ENCODE measurements at regions not wholly inside any gene's neighbourhood (a gene's known extent, or its start where the extent isn't known, plus 50 kb on each side); places are given as distances from the start of the nearest gene placed in this dataset.
"Not testable (repeated sequence)": the region's sequence is repeated elsewhere in the genome, so short reads cannot be mapped to it uniquely, and the experiment has no call there.

DNA sequence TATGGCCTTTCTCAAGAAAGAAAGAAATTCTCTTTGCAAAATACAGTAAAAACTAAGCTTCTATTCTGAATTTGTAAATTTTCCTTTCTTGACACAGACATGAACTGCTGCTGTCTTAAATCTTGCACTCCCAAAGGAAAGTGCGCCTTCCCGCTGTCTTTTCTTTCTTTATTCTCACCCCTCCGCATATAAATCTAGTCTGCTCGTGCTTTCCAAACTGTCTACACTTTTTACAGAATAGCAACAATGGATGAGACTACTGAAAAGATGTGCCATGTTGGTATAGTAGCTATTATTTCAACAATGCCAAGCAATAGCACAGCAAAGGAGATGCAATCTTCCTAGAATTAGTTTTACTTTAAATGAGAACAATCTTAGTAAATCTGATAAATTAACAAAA lies 328.8 kb upstream of the PDE3A start:
- H3K27ac Mint-ChIP-seq: no peak overlapping the region
- H3K4me1 Mint-ChIP-seq: no peaks in the 10 kb centered on the region
- ATAC-seq: no peak
- H3K4me3 Mint-ChIP-seq: no peak overlapping the region
- no peaks in the 10 kb centered on the region for H3K9me3 Mint-ChIP-seq
- no peaks in the 10 kb centered on the region for H3K36me3 Mint-ChIP-seq
- DNase-seq (ENCODE audit: low spot score in 2 of 2): no peak

DNA sequence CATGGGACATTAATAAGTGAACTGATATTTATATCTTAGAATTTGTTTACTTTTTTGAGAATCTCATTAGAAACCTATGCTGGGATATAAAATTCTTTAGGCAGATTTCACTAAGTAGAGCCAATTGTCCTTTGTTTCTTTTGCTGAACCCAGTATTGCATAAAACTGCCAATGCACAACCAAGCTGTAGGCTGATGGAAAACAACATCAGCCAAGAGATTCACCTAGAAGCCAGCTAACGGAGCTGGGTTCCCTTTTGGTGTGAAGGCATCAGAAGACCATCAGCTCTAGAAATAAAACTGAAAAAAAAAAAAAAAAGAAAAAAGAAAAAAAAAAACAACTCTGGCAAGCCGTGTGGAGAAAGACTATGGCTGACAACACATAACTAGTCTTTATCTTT lies 328.2 kb upstream of the PDE3A start:
- ATAC-seq (no peak), DNase-seq (ENCODE audit: low spot score in 2 of 2) (no peak)
- no peaks in the 10 kb centered on the region for H3K4me1 Mint-ChIP-seq
- H3K36me3 Mint-ChIP-seq: no peaks in the 10 kb centered on the region
- no peak overlapping the region for H3K4me3 Mint-ChIP-seq
- H3K9me3 Mint-ChIP-seq: no peaks in the 10 kb centered on the region
- H3K27ac Mint-ChIP-seq: no peak overlapping the region

DNA sequence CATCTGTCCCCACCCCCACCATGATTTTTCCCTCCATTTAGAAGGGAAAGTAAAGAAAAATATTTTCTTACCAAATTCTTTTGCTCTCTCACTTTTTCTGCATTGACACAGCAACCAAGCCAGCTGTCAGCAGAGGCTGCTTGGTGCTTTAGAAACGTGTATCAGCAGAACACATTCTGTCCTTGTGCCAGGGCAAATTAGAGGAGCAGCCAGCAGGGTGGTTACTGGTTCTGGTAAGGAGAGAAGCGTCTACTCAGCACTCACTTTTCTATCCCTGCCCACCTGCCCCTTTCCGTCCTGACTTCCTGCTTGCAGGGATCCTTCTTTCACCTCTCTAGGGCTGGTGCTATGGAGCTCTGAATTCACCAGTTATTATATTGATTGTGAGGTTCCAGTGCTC lies 327.5 kb upstream of the PDE3A start:
- Mint-ChIP-seq H3K9me3 (no peaks in the 10 kb centered on the region), H3K27ac (no peak overlapping the region), H3K36me3 (no peaks in the 10 kb centered on the region), H3K4me3 (no peak overlapping the region), H3K4me1 (no peaks in the 10 kb centered on the region)
- ATAC-seq (no peak), DNase-seq (ENCODE audit: low spot score in 2 of 2) (no peak)

DNA sequence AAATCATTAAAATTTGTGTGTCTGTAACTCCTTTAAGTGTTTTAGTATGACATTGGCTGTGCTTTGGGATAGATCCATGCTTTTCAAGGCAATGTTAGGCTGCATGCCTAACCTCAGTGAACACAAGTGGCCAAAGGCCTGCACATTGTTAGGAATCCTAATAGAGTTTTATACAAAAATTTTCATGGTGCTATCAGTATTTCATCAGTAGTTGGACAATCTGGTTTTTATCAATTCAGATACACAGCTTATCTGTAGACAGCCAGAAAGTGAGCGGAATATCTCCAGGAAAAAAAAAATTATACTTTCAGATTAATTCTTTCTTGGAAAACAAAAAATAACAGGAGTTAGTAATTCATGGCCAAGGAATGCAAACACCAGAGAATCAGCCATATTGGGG lies 324.0 kb upstream of the PDE3A start:
- Mint-ChIP-seq H3K4me1 (no peaks in the 10 kb centered on the region), H3K4me3 (no peak overlapping the region), H3K27ac (no peak overlapping the region), H3K9me3 (no peaks in the 10 kb centered on the region), H3K36me3 (no peaks in the 10 kb centered on the region)
- DNase-seq (ENCODE audit: low spot score in 2 of 2) (no peak), ATAC-seq (no peak)

DNA sequence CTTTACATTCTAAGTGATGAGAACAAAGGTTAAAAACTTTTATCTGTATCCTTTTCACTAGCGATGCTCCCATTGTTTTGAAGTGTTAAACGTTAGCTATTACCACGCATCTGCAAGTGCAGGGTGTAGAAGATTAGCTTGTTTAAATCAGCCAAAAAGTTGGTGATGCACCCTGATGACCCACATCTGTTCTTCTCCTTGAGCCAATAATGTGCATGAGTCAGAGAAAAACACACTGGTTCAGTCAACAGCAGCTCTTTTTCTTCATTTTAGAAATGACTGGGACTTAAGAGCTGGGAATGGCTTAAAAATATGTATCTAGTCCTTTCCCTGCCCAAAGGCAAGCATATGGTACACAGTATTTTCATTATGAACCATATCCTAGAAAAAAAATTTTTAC lies 323.5 kb upstream of the PDE3A start:
- Mint-ChIP-seq H3K4me3 (no peak overlapping the region), H3K4me1 (no peaks in the 10 kb centered on the region), H3K9me3 (no peaks in the 10 kb centered on the region), H3K36me3 (no peaks in the 10 kb centered on the region), H3K27ac (no peak overlapping the region)
- DNase-seq (ENCODE audit: low spot score in 2 of 2) (no peak), ATAC-seq (no peak)

DNA sequence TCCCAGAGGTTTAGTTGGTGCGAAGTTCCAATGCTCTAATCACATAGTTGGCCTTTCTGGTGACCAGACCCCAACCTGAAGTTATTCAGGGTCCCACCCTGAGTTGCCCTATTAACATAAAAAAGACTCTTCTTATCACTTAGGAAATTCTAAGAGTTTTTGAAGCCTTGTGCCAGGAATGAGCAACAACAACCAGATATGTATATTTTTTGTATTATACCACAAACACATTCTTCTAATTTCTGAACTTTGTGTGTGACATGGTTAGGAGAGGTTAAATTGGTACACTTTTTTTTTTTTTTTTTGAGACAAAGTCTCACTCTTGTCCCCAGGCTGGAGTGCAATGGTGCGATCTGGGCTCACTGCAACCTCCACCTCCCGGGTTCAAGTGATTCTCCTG lies 320.4 kb upstream of the PDE3A start:
- no peaks in the 10 kb centered on the region for H3K4me1 Mint-ChIP-seq
- DNase-seq (ENCODE audit: low spot score in 2 of 2) (no peak), ATAC-seq (no peak)
- no peak overlapping the region for H3K27ac Mint-ChIP-seq
- H3K9me3 Mint-ChIP-seq: no peaks in the 10 kb centered on the region
- no peak overlapping the region for H3K4me3 Mint-ChIP-seq
- H3K36me3 Mint-ChIP-seq: no peaks in the 10 kb centered on the region

DNA sequence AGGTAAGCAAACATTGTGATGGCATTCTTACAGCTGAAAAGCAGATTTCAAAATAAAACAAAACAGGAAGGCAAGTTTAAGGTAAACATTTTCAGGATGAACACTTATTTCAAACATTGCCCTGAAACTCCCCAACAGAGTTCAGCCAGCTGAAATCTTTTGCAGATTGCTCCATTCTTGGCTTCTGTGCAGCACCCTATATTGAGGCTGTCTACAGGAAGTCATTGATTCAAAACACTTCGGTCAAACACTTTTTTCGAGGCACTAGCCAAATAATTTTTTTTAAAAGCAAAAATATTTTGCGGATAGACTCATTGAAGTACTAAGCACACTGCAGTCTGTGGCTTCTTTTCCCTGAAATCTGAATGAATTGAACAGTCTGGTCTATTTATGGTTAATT lies 318.1 kb upstream of the PDE3A start:
- ATAC-seq (no peak), DNase-seq (ENCODE audit: low spot score in 2 of 2) (no peak)
- Mint-ChIP-seq H3K4me3 (no peak overlapping the region), H3K36me3 (no peaks in the 10 kb centered on the region), H3K4me1 (no peaks in the 10 kb centered on the region), H3K9me3 (no peaks in the 10 kb centered on the region), H3K27ac (no peak overlapping the region)

DNA sequence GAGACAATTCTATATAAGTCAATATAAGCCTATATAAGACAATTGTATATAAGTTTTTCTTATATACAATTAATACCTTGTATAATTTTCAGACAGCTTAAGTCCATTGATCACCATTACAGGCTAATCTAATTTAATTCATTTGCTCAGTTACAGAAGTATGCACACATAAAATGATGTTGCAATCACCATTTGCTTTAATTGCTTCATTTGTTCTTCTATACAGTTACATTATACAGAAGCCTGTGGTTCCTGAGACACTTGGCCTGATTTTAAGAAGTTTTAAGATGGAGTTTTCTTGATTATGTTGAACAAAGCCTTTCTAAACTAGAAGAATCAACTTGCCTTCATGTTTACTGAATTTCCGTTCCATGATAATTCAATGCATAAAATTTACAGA lies 314.6 kb upstream of the PDE3A start:
- DNase-seq (ENCODE audit: low spot score in 2 of 2): no peak
- no peaks in the 10 kb centered on the region for H3K4me1 Mint-ChIP-seq
- no peaks in the 10 kb centered on the region for H3K36me3 Mint-ChIP-seq
- no peak overlapping the region for H3K27ac Mint-ChIP-seq
- ATAC-seq: no peak
- H3K4me3 Mint-ChIP-seq: no peak overlapping the region
- peaks cover 3% of the 10 kb centered on the region for H3K9me3 Mint-ChIP-seq

DNA sequence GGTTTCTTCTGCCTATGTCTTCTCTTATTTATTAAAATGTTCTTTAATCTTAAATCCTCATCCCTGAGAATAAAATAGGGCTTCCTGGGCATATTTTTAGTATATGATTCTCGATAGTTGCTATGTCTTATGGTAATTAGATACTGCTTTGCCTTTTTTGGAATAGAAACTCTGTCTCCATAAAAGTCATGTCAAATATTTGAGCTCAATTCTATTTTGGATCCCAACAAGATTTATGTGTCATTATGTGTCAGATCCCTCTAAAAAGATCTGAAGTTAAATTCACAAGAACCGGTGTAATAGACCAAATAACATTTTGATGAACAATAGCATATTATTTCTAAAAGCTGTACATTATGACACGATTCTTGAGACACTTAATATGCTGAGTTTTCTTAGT lies 312.5 kb upstream of the PDE3A start:
- Mint-ChIP-seq H3K4me3 (no peak overlapping the region), H3K9me3 (peaks cover 3% of the 10 kb centered on the region), H3K4me1 (no peaks in the 10 kb centered on the region), H3K27ac (no peak overlapping the region), H3K36me3 (no peaks in the 10 kb centered on the region)
- DNase-seq (ENCODE audit: low spot score in 2 of 2): no peak
- no peak for ATAC-seq

DNA sequence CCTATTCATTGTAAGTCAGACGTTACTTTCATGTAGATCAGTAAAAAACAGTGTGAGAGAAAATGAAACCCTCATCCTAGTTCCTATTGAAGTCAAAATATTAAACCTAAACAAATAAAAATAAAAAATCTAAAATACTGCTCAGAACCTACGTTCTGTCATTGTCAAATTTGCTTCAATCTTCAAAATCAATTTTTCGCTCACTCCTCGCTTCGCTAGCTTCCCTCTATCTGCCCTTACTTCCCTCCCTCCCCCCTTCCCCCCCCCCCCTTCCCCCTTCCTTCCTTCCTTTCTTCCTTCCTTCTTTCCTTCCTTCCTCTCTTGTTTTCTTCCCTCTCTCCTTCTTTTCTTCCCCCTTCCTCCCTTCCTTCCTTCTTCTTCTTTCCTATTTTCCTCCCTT lies 310.9 kb upstream of the PDE3A start:
- ATAC-seq (no peak), DNase-seq (ENCODE audit: low spot score in 2 of 2) (no peak)
- no peak overlapping the region for H3K27ac Mint-ChIP-seq
- H3K4me3 Mint-ChIP-seq: no peak overlapping the region
- no peaks in the 10 kb centered on the region for H3K4me1 Mint-ChIP-seq
- H3K36me3 Mint-ChIP-seq: no peaks in the 10 kb centered on the region
- H3K9me3 Mint-ChIP-seq: peaks cover 3% of the 10 kb centered on the region

DNA sequence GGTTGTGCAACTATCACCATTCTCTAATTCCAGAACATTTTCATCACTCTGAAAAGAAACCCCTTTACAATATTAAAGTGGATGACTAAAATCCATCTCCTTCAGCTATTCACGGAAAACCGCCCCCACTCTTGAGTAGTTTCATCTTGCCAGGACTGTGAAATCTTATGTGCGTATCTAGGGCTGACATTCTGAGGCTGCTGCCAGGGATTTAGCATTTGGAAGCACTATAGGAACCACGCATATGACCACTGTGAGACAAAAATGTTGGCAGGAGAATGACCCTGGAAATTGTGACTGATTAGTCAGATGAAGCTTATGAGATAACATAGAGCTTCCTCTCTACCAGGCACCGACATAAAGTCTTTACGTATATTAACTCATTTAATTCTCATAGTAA lies 305.2 kb upstream of the PDE3A start:
- no peak for ATAC-seq
- Mint-ChIP-seq H3K9me3 (peaks cover 3% of the 10 kb centered on the region), H3K4me1 (no peaks in the 10 kb centered on the region), H3K4me3 (no peak overlapping the region), H3K36me3 (no peaks in the 10 kb centered on the region), H3K27ac (no peak overlapping the region)
- no peak for DNase-seq (ENCODE audit: low spot score in 2 of 2)

DNA sequence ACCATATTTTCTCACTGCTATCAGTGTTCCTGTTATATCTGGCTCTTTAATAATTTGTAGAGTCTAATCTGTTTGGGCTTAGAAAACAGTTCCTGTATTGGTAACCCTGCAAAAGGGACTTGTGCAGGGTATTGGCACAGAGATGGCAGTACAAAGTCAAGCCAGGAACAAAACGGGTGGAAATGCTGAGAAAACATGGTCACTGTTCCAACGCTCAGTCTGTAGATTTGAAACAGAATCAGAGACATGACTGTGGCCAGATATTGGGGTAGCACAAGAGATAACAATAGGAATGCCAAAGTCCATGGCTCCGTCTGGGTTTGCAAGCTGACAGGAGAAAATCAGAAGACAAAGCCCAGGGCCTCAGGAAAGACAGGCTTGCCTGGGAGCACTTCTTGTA lies 290.7 kb upstream of the PDE3A start:
- H3K36me3 Mint-ChIP-seq: no peaks in the 10 kb centered on the region
- DNase-seq (ENCODE audit: low spot score in 2 of 2) (no peak), ATAC-seq (no peak)
- H3K27ac Mint-ChIP-seq: no peak overlapping the region
- H3K4me1 Mint-ChIP-seq: no peaks in the 10 kb centered on the region
- peaks cover 3% of the 10 kb centered on the region for H3K9me3 Mint-ChIP-seq
- H3K4me3 Mint-ChIP-seq: no peak overlapping the region

DNA sequence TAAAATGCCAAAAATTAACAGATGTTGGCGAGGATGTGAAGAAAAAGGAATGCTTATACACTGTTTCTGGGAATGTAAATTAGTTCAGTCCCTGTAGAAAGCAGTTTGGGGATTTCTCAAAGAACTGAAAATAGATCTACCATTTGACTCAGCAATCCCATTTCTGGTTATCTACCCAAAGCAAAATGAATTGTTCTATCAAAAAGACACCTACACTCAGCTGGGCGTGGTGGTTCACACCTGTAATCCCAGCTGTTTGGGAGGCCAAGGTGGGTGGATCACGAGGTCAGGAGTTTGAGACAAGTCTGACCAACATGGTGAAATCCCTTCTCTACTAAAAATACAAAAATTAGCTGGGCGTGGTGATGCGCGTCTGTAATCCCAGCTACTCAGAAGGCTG lies 279.3 kb upstream of the PDE3A start:
- Mint-ChIP-seq H3K4me3 (no peak overlapping the region), H3K36me3 (no peaks in the 10 kb centered on the region), H3K9me3 (no peaks in the 10 kb centered on the region), H3K27ac (no peak overlapping the region), H3K4me1 (no peaks in the 10 kb centered on the region)
- ATAC-seq (no peak), DNase-seq (ENCODE audit: low spot score in 2 of 2) (no peak)

DNA sequence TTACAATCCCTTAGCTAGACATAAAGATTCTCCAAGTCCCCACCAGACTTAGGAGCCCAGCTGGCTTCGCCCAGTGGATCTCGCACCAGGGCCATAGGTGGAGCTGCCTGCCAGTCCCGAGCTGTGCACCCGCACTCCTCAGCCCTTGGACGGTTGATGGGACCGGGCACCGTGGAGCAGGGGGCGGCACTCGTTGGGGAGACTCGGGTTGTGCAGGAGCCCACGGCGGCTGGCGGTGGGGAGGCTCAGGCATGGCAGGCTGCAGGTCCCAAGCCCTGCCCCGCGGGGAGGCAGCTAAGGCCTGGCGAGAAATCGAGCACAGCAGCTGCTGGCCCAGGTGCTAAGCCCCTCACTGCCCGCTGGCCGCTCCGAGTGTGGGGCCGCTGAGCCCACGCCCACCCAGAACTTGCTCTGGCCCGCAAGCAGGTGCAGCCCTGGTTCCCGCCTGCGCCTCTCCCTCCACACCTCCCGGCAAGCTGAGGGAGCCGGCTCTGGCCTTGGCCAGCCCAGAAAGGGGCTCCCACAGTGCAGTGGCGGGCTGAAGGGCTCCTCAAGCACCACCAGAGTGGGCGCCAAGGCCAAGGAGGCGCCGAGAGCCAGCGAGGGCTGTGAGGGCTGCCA lies 275.0 kb upstream of the PDE3A start:
- not testable (repeated sequence) for H3K36me3 Mint-ChIP-seq; ATAC-seq; H3K4me3 Mint-ChIP-seq; H3K9me3 Mint-ChIP-seq; H3K27ac Mint-ChIP-seq; DNase-seq (ENCODE audit: low spot score in 2 of 2); H3K4me1 Mint-ChIP-seq

DNA sequence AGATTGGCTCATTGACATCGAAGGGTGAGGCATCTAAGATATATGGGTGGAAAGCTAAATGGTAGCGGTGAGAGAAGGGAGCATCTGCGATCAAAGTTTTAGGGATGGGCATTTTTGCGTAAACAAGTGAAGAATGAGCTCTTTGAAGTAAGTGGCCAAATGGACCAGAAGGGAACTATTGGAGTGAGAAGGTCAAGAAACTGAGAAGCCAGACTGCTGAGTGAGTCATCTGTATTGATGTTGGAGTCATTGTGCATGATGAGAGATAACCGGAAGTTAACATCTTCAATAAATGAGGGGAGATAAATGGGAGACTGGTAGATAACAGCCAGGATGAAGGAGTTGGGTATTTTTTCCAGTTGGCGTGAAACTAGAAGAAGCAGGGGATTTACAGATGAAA lies 271.9 kb upstream of the PDE3A start:
- H3K4me3 Mint-ChIP-seq: no peak overlapping the region
- ATAC-seq (no peak), DNase-seq (ENCODE audit: low spot score in 2 of 2) (no peak)
- H3K36me3 Mint-ChIP-seq: no peaks in the 10 kb centered on the region
- no peak overlapping the region for H3K27ac Mint-ChIP-seq
- no peaks in the 10 kb centered on the region for H3K4me1 Mint-ChIP-seq
- H3K9me3 Mint-ChIP-seq: peaks cover 4% of the 10 kb centered on the region

DNA sequence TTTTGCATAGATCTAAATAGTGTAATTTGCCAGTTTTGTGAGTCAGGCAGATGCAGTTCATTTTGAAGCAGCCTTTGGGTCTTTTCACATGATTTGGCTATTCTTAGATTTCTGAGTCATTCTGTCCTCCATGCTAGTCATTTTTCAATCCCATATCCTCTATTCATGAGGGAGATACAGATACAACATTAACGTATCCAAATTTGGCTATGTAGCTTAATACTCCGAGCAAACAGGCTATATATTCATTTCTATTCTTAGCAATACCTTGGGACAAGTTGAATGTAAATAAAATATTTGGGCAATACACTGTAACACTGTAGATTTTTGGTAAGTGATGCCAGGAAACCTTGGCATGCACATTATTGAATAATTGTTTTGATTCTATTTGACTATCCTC lies 270.7 kb upstream of the PDE3A start:
- Mint-ChIP-seq H3K36me3 (no peaks in the 10 kb centered on the region), H3K27ac (no peak overlapping the region), H3K4me3 (no peak overlapping the region), H3K9me3 (peaks cover 4% of the 10 kb centered on the region), H3K4me1 (no peaks in the 10 kb centered on the region)
- DNase-seq (ENCODE audit: low spot score in 2 of 2) (no peak), ATAC-seq (no peak)
